Hindlimb muscle (tissue), 1 donor: ENCODE measurements at regions not wholly inside any gene's neighbourhood (a gene's known extent, or its start where the extent isn't known, plus 50 kb on each side); places are given as distances from the start of the nearest gene placed in this dataset.

Experiments used
- DNase-seq: peaks from one replicate; pipeline ENCODE4 v3.0.0-alpha.2; 2013

DNA sequence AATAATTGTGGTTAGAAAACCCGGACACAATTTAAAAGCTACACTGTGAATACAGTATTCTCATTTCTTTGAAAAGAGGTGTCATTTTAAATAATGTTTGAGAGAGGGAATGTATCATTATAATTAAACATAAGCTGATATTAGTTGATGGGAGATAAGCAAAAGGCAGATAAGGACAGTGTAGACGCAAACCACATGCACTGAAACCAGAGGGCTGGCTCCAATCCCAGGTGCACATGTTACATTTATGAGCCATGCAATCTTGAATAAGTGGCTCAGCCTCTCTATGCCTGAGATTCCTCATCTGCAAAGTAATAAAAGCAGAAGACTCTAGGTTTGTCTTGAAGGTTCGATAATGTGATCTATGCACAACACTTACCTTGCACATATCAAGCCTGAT is 238.7 kb downstream of the EFNB2 start:
- no peak for DNase-seq

DNA sequence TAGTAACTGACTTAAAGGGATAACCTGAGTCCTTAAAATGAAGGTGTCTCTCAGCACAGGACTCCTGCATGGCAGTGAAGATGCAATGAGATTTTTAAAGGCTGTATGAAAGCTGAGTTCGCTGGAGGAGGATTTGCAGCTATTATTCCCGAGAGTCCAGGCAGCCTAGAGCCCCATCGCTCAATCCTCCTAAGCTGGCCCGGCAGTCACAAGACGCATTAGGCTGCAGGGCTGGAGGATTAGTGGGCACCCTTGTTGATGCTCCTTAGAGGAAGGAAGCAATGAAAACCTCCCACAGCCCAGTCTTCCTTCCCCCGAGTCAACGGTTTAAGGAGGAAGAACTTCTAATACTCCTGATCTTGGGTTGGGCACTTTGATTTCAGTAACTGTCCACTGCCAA is 239.5 kb downstream of the EFNB2 start:
- no peak for DNase-seq

DNA sequence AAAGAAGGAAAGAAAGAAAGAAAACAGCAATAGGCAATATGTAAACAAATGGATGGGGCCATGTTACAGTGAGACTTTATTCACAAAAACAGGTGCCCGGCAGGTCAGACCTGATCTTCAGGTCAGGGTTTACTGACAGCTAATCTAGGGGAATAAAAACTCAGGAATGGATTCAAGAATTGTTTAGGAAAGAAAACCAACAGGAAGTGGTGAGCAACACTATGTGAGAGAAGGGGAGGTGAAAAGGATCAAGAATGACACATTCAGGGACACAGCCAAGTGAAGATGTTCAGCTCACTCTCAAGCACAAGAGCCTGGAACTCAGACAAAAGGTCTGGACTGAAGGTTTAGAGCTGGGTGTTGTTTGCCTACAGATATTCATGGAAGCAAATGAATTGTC is 244.5 kb downstream of the EFNB2 start:
- DNase-seq: no peak

DNA sequence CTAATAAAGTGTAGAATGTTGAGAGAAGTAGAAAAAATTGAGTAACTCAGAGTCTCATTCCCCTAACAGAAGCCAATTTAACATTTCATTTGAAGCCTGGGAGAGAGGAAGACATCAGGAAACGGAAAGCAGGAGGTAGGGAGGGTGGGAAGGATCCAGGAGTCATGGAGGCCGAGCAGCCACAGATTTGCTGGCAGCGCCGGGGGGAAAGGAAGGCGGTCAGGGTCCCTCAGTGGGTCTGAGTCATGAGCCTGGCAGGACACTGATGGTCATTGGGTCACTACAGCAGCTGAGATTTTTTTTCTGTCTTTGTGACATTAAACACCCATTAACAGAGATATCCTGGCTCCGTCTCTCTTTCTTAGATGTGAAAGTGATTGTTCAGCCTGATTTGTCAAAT is 248.1 kb downstream of the EFNB2 start:
- DNase-seq: no peak

DNA sequence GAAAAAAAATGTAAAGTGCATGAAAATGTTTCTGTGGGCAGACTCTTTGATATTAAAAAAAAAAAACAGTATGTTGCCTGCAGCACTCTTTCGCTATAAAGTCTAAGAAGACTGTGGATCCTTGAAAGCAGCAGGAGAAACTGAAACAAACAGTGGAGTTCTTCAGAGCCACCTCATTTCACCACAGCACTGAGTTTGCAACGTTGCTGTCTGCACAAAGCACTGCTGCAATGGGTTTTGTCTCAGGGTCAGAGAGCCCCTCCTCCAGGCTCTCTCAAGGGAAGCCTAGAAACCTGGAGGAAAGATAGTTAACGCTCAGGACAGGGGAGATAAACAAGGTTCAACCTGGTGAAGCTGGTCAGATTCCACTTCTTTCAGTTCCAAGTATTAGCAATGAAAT is 248.7 kb downstream of the EFNB2 start:
- DNase-seq: no peak

DNA sequence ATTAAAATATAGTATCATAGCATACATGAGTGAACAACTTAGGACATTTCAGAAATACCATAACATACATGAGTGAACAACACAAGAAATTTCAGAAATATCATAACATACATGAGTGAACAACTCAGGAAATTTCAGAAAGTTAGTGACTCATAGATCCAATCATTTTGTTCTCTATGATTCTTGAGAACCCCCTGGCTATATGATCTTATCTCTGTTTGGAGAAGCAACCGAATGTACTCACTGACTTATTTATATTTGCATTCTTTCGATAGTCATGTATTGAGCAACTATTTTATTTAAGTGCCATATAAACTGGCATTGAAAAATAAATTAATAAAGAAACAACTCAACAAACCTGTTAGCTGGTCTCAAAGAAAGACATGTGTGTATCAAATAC is 251.1 kb downstream of the EFNB2 start:
- no peak for DNase-seq

DNA sequence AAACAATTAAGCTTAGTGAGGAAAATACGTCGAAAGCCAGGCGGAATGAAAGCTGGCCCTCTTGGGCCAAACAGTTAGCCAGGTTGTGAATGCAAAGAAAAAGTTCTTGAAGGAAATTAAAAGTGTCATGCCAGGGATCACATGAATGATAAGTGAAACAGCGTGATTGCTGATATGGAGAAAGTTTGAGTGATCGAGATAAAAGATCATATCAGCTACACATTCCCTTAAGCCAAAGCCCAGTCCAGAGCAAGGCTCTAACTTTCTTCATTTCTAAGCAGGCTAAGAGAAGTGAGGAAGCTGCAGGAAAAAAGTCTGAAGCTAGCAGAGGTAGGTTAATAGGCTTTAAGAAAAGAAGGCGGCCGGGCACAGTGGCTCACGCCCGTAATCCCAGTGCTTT is 254.0 kb downstream of the EFNB2 start:
- no peak for DNase-seq

DNA sequence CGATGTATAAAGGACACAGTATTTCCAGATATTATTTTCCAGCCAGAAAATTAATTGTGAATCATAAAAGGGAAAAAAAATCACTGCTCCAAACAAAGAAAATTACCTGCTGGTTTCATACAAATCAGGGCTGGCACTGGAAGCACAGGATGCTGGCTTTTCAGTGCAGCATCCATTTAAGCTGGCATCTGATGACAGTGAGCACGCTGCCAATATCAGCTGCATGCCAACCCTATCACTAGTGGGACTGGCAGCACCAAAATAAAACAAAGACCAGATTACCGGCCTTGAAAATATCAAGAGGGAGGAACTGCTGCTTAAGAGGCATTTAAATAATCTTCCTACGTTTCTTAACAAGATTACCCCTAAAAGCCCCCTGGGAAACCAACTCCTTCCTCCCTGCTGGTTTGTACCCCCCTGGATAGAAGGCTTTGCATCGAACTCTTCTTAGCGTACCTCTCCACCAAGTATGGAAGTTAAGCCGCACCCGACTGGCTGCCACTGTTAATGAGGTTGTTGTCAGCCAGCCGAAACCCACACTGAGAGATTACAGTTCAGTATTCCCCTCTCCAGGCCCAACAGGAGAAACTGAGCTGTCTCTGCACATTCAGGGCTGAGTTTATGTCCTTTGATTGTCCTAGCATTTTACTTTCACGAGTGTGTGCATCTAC is 257.8 kb downstream of the EFNB2 start:
- no peak for DNase-seq

DNA sequence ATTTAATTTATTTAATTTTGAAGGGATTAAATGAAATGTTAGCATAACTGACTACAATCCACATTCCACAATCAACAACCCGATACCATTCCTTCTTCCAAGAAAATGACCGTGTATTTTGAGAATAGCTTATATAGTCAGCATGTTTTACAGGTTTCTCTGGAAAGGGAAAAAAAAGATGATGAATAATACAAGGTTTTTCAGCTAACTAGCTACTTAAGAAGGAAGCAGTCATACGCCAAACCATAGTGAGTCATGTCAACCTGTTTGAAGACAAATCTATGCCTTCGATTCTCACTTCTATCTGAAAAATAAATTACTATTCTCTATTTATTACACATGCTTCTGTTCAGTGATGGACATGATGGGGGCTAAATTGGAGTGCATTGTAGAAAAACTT is 258.6 kb downstream of the EFNB2 start:
- no peak for DNase-seq

DNA sequence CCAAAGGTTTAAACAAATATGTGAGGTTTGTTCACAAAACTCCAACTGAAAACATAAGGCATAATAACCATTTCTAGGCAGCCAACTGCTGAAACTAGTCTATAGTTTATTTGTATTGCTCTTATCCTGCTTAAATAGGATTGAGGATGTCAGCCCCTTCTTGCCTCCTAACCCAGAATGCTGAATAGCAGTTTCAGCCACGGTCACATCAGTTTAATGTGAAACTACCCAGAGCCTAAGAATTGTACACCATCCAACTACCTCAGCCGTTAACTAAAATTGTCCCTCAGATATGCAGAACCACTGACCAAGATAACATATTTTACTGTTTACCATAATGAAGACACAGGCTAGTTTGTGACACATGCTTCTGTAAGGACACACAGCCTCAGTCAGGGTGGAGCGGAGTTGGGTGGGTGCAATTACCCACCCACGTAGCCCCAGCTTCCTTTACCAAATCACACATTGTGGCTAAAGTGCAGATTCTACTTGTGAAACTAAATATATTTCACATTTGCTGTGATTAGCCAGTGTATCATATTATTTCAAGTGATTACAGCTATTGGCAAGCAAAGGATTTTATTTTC is 259.9 kb downstream of the EFNB2 start:
- DNase-seq: no peak

DNA sequence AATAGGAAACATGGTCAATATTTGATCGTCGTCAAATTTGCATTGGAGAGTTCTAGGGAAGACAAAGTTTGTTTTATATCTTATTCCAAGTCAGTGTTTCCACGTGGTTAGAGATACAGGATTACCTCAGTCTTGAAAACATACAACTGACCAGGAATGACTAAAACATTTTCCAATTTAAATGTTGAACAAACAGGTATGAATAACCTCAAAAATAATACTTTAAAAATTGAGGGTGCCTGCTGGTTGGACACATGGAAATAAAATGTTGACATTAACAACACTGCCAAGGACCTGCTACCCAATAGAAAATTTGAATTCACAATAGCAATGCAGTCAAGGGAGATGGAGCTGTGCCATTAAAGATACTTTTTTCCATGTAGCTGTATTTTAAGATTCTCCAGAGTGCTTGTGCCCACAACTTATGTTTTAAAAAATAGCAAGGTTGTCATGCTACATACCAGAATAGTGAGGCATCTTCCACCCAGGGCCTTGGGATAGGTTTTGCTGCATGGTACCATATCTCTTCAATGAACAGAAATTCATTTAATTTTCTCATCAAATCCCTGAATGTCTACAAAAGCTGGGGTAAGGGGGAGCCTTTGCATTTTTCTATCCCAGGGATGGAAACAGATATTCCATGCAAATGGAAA is 260.8 kb downstream of the EFNB2 start:
- DNase-seq: no peak

DNA sequence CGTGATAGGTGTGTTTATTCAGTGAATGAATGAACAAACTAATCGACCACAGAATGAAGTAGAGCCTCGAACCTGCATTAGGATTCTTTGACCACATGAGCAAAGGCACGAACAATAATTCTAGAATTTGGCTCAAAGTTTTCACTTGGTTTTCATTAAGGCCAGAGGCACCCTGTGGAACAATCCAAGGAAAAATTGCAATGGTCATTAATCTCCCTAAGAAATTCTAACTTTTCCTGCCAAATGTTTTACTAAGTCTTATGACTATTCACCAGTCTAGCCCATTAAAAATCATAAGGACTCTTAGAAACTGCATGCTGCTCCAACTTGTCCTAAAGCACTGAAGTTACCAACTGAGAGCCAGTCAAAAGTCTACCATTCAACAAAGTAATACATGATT is 271.7 kb downstream of the EFNB2 start:
- no peak for DNase-seq

DNA sequence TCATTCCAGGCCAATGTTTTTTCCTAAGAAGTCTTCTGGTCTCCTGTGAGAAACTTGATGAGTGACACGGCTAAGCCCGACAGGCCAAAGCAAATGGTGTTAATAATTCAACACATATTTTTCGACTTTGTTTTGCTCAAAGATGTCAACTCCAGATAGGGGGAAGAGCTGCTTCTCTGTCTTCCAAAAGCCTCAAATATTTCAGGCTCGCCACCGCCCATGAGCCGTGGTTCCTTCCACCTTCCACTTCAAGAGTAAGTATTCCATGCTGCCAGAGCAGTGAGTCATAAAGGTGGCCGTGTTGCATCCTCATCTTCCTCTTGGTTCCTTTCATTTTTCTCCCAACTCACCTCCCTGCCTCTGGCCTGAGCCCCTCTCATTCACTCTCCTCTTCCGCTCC is 272.6 kb downstream of the EFNB2 start:
- no peak for DNase-seq

DNA sequence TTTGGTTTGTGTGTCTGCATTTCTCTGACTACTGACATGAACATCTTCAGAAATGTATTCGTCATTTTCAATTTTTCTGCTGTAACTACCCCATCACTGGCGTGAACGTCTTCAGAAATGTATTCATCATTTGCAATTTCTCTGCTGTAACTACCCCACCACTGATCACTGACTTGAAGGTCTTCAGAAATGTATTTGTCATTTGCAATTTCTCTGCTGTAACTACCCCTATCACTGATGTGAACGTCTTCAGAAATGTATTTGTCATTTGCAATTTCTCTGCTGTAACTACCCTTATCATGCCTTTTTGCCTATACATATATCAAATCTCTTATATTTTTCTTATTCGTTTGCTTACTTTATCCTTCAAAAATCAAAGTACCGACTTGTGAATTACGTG is 274.0 kb downstream of the EFNB2 start:
- DNase-seq: no peak

DNA sequence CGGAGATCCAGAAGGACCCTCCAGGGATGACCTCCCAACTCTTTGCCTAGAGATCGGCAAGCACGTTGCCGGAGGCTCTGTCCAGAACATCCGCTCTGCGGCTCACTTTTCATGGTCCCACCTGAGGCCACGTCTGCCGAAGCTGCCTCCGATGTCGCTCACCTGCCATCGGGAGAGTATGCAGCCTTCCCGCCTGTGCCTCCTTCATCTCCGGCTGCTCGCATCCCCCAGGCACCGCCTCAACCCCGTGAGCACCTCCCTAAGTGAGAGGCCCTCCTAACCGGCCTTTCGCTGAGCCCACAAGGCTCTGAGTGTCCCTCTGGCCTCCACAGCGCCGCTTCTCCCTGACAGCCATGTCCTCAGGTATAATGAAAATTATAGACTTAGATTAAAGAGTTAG is 275.1 kb downstream of the EFNB2 start:
- DNase-seq: no peak

DNA sequence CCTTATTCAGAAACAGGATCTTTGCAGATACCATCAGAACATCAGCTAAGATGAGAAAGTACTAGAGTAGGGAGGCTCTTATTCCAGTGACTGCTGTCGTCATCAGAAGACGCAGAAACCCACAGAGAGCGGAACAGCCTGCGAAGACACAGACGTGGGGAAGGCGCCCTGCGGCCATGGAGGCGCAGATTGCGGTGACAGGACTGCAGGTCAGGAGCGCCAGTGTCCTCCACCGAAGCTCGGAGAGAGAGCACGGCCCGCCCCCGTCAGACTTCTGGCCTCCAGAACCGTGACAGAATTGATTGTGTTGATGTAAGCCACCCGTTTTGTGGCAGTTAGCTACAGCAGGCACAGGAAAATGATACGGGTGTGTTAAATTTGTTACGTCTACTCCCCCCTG is 275.5 kb downstream of the EFNB2 start:
- no peak for DNase-seq

DNA sequence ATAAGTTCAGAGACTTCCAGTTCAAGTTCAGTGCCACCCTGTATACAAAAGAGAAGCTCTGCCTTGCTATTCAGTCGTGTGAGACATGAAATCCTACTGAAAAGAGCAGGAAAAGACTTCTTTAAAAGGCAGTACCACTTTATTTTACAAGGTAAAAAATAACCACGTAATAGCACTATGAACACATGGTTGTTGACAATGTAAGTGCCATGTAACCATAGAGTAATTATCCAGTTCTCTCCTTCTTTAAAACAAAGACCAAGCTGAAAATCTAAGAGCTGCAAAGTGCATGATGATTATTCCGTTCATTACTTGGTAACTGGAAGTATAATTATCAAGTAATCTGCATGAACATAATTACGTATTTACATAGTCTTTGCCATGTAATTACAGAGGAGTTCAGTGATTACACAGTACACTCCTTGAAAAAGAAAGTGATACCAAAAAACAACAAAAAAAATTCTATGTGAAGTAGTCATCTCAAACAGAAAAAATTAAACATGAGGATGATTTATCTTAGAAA is 288.7 kb downstream of the EFNB2 start:
- no peak for DNase-seq

DNA sequence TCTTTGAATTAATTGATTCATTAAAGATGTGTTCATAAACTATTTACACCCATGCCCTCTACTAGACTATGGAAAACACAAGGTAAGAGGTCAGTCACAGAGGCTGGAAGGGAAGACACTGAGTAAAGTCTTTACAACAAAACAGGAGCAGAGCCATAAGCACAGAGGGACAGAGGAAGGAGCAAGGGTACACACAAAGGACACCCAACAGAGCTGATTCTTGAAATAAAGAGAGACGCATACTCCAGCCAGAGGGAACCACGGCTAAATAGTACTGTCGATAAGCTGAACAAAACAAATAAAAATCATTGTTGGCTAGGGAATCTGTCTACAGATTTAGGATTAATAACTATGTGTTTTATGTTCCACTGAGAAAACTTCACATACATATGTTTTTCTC is 289.2 kb downstream of the EFNB2 start:
- no peak for DNase-seq

DNA sequence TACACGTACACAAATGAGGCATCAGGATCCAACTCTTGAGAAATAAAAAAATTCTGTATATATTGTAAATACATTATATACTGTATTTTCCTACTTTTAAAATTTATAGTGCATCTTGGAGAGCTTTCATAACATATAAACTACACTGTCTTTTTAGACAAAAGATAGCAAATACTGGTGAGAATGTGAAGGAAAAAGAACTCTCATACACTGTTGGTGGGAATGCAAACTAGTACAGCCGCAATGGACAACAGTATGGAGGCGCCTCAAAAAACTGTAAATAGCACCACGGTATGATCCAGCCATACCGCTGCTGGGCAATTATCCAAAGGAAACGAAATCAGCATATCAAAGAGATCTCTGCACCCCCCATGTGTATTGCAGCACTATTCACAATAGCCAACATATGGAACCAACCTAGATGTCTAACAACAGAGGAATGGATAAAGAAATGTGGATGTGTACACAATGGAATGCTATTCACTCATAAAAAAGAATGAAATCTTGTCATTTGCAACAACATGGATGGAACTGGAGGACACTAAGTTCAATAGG is 292.4 kb downstream of the EFNB2 start:
- no peak for DNase-seq

DNA sequence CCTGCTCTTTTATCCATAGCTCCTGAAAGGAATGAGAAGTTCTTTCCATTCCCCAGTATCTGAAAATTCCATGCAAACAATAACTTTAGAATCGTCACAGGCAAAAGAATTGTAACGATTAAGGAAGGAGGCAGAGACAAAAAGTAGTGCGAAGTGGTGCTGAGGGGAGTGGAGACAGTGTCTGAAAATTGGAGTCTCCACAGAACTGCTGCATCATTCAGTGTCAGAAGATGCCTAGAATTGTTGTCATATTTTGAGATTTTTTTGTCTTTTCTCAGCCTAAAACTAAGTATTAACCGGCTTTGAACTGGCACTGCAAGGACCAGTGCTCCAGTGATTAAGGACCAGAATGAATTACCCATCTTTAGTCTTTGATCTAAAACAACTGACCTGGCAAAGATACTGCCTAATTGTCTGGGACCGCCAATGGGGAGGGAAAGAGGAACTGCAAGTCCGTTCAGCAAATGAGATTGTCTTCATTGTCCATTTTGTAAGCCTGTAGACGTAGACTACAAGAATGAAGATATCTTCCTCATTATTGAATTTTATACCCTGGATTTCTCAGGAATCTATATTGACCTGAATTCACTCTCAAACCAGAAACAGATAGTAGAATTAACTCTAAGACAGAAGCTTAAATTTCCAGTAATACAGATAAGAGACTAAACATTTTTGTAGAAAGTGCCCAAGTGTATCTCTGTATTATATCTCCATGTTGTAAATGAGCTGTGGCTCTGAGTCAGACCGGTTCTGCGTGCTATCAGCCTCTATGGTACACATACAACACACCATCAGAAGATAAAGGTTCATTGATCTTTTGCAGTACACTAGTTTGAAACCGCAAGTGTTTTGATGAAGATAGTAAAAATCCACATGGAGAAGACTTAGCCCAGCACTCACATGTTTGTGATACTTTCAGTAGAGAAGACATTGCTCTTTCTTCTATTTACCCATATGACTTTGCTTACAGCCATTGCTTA is 293.2 kb downstream of the EFNB2 start:
- no peak for DNase-seq

DNA sequence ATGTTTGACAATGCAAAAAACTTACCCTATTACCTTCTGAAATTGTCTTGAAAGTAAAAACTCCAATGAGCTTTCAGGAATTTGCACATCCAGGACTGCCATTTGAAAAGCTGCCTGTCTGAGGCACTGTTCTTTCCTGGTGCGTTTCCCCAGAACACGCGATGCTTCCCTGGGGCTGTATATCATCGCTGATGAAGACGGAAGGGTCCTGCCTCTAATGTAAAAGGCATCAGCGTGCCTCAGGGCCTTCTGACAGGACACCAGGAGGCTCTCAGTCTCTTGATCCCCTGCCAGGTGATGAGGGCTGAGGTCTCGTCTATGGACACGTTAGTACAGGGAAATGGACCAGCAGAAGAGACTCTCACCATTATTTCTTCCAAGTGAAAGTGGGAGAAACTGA is 296.8 kb downstream of the EFNB2 start:
- DNase-seq: no peak

DNA sequence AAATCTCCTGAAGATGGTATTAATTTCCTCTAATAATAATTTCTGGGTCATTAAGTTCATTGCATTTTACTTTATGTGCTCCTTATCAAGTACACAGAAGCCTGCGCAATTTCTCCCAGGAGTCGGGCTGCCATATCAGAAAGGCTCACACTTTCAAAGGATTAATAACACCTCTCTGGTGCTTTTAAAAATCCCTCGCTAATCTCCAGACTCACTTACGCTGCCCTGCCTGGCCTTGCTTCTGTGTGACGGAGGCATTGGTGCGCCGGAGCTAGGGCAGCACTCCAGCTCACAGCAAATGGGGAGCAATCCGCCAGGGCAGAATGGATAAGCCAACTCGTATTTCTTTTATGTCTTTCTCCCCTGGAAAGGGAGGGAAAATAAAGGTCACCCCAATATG is 300.8 kb downstream of the EFNB2 start:
- no peak for DNase-seq
